AG09319 (cell line): ENCODE measurements at regions not wholly inside any gene's neighbourhood (a gene's known extent, or its start where the extent isn't known, plus 50 kb on each side); places are given as distances from the start of the nearest gene placed in this dataset.

Experiments used
- DNase-seq: peaks from one replicate; pipeline ENCODE4 v3.0.0-alpha.2; 2010; ENCODE audit warnings: low read depth; ENCODE audit errors: extremely low read depth
- TF ChIP-seq, protein P1 (sequence below): IDR thresholded peaks from 2 replicates; pipeline ENCODE4 v1.5.1; 2011; ENCODE audit warnings: low read depth, mild to moderate bottlenecking, inconsistent platforms, low read length, moderate library complexity

DNA sequence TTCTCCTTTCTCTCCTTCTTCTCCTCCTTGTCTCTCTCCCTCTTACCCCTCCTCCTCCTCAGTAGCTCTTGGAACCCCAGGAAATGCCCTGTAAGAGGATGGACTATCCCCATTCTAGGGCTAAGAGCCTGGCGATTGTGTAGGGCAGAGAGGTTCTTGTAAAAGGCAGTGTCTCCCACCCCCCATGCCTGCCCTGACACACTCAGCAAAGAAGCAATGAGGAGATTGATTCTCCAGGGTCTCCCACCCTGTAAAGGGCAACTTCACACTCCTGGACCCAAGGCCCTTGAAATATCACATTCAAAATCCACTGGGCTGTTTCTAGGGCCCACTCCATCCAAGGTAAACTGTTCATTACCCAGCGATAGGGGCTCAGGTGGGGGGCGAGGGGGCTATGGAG is 144.1 kb downstream of the INSIG2 start:
- DNase-seq, result no peak
- TF ChIP-seq, protein P1, sequence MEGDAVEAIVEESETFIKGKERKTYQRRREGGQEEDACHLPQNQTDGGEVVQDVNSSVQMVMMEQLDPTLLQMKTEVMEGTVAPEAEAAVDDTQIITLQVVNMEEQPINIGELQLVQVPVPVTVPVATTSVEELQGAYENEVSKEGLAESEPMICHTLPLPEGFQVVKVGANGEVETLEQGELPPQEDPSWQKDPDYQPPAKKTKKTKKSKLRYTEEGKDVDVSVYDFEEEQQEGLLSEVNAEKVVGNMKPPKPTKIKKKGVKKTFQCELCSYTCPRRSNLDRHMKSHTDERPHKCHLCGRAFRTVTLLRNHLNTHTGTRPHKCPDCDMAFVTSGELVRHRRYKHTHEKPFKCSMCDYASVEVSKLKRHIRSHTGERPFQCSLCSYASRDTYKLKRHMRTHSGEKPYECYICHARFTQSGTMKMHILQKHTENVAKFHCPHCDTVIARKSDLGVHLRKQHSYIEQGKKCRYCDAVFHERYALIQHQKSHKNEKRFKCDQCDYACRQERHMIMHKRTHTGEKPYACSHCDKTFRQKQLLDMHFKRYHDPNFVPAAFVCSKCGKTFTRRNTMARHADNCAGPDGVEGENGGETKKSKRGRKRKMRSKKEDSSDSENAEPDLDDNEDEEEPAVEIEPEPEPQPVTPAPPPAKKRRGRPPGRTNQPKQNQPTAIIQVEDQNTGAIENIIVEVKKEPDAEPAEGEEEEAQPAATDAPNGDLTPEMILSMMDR, result no peak

DNA sequence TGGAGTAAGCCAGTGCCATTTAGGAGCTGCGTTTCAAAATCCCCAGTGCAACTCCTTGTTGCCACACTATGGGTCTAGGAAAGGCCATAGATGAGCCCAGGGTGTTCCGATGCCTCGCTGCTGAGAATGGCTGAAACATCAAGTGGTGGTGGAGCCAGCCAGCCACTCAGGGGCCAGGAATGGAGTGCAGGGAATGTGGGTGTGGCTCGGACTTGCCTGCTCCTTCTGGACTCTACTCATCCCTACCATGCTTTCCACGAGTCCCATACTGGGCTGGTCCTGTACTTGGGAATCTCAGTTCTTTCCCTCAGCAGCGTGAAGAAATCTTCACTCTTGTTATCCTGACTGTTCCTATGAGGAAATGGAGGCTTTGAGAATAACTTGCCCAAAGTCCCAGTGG is 143.5 kb downstream of the INSIG2 start:
- no peak for DNase-seq
- TF ChIP-seq, protein P1, result no peak

DNA sequence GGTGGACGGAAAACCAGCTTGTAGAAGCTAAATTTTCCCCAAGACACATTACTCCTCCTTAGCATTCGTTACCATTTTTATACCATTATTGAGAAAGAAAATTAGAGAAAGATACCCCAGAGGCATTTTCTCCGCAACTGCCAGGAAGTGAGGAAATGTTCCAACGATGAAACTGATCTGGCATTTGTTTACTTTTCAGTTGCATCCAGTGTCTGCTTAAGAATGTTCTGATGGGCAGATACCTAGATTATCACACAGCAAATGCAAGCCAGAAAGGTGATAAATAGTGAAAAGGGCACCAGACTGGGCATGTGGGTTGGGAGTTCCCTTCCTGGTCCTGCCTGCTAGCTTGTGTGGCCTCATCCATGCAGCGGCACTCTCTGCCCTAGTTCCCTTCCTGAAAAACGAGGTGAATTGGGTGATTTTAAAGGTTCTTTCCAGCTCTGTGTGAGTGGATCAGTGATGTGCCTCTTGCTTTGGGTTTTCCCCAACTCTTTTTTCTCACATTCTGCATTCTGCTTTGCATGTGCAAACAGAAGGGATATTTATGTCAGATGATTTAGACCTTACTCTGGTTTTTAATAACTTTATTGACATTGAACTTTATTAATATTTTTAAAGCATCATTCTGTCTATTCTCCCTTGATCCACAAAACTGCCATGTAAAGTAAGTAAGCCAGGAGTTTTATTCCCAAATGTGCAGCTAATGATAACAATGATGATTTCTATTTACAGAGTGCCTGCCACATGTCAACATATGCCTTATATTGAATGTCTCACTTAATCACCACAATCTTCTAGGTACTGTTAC is 139.6 kb downstream of the INSIG2 start:
- no peak for DNase-seq

DNA sequence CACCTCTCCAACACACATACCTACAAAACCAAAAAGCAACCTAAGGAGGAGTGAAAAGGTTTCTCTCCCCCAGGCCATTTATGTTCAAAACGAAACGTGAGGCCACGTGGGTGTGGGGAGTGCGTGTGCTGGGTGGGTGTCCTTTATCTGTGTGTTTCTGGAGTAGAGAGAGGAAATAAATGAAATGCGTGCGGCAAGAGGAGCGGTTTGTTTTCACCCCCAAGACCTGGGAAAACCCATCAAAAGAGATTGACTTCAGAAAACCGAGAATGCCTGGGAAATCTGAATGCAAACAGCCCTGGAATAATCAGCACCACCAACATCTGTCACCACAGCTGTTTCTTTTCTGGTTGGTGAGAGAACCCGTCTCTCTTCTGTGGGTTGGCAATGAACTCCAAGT is 137.4 kb downstream of the INSIG2 start:
- no peak for DNase-seq
- TF ChIP-seq, protein P1, result no peak

More for the DNA sequence above, 139.6 kb downstream of the INSIG2 start:
- TF ChIP-seq, protein P1, result no peak

DNA sequence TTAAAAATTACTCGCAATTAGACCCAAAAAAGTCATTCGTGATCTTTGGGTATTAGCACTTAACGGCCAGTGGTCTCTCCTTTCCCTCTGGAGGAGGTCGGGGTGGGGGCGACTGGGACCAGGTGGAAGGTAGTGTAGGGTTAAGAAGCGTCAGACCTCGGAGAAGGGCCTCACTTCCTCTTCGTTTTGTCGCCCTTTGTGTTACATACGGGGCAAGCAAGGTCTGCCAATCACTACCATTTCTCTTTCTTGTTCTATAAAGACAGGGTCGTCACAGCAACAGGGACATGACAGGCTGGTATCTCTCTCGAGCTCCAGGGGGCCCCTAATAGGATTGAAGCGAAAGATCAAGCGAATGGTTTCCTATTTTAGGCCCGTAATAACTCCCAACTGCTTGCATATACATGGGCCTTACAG is 136.6 kb downstream of the INSIG2 start:
- TF ChIP-seq, protein P1, result no peak
- no peak for DNase-seq

DNA sequence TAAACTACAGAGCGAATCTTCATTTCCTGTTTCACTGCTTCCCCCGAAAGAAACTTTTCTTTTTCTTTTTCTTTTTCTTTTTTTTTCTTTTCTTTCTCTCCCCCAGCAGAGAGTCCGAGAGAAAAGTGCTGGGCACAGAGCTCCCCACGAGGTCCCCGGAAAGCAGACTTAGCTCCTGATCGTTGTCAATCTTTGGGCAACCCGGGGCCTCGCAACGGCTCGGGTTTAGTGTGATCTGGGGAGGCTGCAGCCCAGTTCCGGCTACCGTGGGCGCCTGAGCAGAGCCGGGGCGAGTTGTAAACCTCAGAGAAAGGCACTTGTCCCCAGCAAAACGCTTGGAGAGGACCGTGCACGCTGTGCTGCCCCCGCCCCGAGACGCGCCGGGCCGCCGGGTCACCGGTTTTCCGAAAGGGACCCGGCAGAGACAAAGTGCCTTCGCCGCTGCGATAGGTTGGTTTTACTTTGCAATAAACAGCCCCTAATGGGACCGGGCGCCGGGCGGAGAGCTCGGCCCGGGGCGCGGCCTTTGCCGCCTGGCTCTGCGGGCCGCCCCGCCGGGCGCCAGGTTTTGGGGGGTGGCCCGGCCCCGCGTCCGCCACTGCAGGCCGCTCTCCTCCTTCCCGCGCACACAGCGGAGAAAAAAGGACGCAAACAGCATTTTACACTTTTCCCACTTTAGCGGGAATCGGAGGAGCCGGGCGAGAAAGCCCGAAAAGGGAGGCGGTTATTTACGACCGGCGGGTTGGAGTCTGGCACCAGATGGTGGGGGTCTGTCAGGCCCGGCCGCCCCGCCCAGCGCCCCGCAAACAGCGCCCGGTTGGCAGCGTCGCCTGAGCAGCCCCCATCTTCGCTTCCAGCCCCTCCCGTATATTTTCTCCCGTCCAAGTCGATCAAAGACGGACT is 136.0 kb downstream of the INSIG2 start:
- TF ChIP-seq, protein P1, result no peak
- no peak for DNase-seq

DNA sequence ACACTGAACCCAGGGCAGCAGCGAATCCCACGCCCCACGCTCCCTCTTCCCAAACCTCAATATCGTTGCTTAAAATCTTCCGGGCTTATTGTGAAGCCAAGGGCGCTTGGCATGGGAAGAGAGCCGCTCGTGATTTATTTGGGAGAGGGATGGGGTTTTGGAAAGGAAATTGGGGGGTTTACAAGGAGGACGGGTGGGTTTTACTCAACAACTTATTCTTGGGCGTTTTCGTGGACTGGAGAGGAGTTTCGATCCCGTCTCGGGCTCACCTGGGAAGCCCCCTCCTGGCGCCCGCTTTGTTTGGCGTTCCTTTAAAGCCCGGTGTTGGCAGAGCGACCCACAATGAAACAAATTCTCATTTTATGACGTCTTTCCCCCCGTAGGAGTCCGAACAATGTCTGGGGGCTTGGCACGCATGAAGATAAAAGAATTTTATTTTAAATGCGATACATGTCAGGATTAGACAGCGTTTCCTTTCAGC is 135.3 kb downstream of the INSIG2 start:
- DNase-seq, result no peak
- TF ChIP-seq, protein P1, result no peak
